ENCODE measurements at regions not wholly inside any gene's neighbourhood (a gene's known extent, or its start where the extent isn't known, plus 50 kb on each side); places are given as distances from the start of the nearest gene placed in this dataset.

GRCh38 chr22:48948575-48949170, 879.0 kb downstream of the BRD1 start:
- DNase-seq (ENCODE audit: low spot score) = no peak

GRCh38 chr22:48947636-48948035, 880.0 kb downstream of the BRD1 start:
- DNase-seq (ENCODE audit: low spot score) = no peak

- DNase-seq (ENCODE audit: low spot score) = no peak
These were observed 881.8 kb downstream of the BRD1 start for GRCh38 chr22:48945621-48946458.

DNA sequence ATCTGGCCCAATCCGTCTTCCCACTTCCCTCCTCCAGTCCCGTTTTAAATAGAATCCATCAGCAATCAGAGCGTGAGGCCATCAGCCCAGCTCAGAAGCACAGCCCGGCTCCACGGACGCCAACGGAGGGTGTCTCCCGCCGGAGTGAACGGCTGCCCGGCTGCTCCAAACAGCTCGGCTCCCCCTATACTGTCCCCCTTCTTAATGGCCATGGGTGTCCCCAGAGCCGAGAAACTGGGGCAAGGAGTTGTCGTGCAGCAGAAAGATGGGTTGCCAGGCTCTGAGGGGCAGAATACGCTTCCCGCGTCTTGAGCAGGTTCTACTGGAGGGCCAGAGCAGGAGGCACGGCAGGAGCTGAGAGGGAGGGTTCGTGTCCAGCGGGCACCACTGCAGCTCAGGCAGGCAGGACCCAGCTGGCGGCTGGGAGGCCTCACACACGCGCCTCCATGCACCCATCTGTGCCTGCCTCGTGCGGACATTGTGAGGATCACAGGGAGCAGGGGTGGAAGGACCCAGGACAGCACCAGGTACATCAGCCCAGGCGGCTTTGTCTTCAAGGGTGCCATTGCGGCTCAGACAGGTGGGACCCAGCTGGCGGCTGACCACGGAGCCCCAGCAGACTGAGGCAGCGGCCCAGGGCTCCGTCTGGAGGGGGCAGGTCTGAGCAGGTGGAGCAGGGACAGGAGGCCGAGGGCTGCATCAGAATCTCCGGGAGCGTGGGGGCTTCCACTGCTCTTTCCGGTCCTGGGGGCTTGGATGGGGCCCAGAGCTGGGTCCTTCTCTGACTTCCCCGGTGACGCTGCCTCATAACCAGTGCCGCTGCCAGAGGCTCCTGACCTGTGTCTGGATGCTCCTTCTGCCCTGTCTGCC, 882.7 kb downstream of the BRD1 start:
- no peak for DNase-seq (ENCODE audit: low spot score)

DNA sequence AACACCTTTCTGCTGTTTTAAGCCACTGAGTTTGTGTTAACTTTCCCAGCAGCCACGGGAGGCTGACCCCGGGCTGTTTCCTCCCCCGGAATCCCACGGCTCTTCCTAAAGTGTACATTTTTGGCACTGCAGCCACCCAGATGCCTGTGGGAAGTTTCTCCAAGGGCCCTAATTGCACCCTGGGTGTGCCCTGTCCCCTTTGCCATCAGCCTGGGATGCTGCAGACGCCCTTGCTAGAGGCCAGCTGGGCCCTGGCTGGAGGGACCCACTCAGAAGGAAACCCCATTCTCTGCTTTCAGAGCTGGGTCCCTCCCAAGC, 883.3 kb downstream of the BRD1 start:
- DNase-seq (ENCODE audit: low spot score) = no peak

DNA sequence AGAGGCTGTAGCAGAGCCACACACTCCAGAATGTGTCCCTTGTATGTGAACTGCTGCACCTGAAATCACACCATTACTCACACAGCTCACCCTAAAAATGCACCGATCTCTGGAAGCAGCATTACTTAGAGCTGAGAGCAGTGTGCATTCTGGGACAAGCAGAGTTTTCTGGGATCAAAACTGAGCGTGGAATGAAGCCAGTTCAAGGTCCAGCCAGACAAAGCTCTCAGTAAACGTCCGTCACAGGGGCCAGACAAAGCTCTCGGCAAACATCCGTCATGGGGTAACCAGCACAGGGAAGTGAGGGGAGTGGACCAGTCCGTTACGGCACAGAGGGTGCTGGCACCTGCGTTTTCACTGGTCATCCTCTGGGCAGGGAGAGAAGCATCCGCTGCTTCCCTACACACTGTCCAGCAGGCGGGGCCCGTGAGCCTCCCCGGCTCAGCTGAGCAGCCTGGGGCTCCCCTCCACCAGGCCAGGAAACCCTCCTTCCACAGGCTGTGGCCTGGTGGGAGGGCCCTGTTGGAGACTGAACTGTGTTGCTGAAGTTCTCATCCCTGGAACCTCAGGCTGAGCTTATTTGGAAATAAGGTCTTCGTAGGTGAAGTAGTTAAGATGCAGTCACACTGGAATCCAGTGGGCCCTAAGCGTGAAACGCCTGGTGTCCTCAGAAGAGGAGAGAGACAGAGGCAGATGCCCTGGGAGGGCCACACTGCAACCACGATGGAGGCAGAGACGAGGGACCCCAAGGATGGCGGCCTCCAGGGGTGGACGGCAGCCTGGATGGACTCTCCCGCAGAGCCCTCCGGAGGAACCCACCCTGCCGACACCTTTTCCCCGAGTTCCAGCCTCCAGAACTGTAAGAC, 883.9 kb downstream of the BRD1 start:
- peak; percentile 19 for DNase-seq (ENCODE audit: low spot score)

GRCh38 chr22:48942698-48943566, 884.7 kb downstream of the BRD1 start:
- DNase-seq (ENCODE audit: low spot score) = no peak

- DNase-seq (ENCODE audit: low spot score) = no peak
These were observed 885.6 kb downstream of the BRD1 start for GRCh38 chr22:48941903-48942575.

GRCh38 chr22:48941033-48941902, 886.4 kb downstream of the BRD1 start:
- DNase-seq (ENCODE audit: low spot score) = no peak

DNA sequence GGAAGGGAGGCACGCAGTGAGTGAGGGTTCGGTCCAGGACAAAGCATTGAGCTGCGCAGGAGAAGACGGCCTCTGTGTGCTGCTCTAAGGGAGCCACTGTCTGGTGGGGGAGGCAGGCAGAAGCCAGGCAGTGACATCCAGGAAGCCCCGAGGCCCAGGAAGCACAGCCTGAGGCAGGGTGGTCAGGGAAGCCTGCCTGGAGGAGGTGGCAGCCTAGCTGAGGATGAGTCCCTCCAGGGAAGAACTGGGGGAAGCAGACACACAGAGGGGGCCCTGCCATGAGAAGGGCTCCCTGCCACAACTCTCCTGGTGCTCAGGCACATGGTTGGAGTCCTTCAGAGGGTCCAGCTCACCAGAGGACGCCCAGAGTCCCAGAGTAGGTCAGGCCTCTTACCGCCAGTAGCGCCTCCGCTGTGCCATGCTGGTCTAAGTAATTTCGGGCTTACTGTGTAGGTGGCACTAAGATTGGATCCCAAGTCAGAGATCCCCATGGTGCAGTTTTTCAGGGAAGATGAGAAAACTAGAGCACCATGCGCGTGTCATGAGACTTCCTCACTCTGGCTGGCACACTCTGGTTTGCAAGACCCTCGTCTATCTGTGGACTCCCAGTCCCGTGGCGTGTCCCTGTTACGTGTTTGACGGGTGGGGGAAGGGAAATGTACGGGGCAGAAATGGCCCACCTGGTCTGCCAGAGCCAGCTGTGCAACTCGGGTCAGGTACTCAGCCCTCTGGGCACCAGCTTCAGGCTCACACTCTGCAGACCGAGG, 887.2 kb downstream of the BRD1 start:
- DNase-seq (ENCODE audit: low spot score) = no peak

- no peak for DNase-seq (ENCODE audit: low spot score)
These were observed 888.0 kb downstream of the BRD1 start for GRCh38 chr22:48939441-48940265.

GRCh38 chr22:48938741-48939140, 888.9 kb downstream of the BRD1 start:
- no peak for DNase-seq (ENCODE audit: low spot score)

- DNase-seq (ENCODE audit: low spot score) = no peak
These were observed 890.5 kb downstream of the BRD1 start for GRCh38 chr22:48937032-48937639.

GRCh38 chr22:48936391-48936790, 891.3 kb downstream of the BRD1 start:
- DNase-seq (ENCODE audit: low spot score) = no peak

DNA sequence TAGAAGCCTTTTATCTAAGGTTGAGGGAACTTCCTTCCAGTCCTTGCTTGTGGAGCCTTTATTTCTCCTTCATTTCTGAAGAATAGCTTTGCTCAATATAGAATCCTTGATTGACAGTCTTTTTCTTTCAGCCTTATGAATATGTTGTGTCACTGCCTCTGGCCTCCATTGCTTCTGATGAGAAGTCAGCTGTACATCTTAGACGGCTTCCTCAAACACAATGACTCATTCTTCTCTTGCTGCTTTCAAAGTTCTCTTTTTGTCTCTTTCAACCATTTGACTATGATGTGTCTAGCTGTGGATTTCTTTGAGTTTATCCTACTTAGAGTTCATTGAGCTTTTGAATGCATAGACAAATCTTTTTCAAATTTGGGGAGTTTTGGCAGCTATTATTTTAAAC, 893.2 kb downstream of the BRD1 start:
- no peak for DNase-seq (ENCODE audit: low spot score)

DNA sequence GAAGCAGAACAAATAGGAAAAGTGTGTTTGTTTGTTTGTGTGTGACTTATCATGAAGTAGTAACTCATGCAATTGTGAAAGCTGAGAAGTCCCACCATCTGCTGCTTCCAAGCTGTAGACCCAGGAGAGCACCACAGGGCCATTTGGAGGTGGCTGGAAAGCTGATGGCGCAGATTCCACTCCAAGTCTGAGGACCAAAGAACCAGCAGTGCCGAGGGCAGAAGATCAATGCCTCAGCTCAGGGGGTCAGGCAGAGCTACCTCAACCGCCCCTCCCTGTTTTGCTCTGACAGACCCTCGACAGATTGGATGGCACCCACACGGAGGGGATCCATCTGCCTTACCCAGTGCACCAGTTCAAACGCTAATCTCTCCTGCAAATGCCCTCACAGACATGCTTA, 896.2 kb downstream of the BRD1 start:
- DNase-seq (ENCODE audit: low spot score) = no peak

- DNase-seq (ENCODE audit: low spot score) = no peak
These were observed 898.3 kb downstream of the BRD1 start for GRCh38 chr22:48929276-48929790.

All from umbilical cord (tissue), 1 donor.